IMR-90 (cell line): ENCODE measurements at regions not wholly inside any gene's neighbourhood (a gene's known extent, or its start where the extent isn't known, plus 50 kb on each side); places are given as distances from the start of the nearest gene placed in this dataset.

Source experiments
- ATAC-seq: fragments of 200-7000 bp; cut with Tn5 transposase; 2 replicates; pipeline ENCODE4 v1.9.1; 2020; ENCODE audit warnings: low read depth, mild to moderate bottlenecking, moderate library complexity
- BruUV-seq: library from RNA; stranded (reverse); fragments of 400-500 nt; replicated peaks from 2 replicates; lab custom pipeline; 2021; lab: Mats Ljungman, UMichigan
- CTCF ChIA-PET: fragments of 300-600 bp; formaldehyde crosslinking; extraction: SDS; loops from one replicate; lab custom pipeline; 2021; ENCODE audit warnings: antibody characterized with exemption; lab: Yijun Ruan, JAX
- POLR2A ChIA-PET: fragments of 300-600 bp; sonication (Branson Sonifier 250); formaldehyde crosslinking; loops from one replicate; lab custom pipeline; 2022; ENCODE audit warnings: antibody characterized with exemption; ENCODE audit not compliant: unreplicated experiment; lab: Charles Lee
- DNase-seq: peaks from one replicate; pipeline ENCODE4 v3.0.0; 2013
- H2AFZ ChIP-seq: replicated peaks from 2 replicates; pipeline ENCODE3; 2013; ENCODE audit warnings: low read length, mild to moderate bottlenecking; ENCODE audit not compliant: poor library complexity
- H2AK5ac ChIP-seq: 2 replicates; pipeline ENCODE4 v1.6.1; 2013; ENCODE audit warnings: low read depth, low read length, inconsistent platforms
- H2AK9ac ChIP-seq: replicated peaks from 2 replicates; pipeline ENCODE3; 2013; ENCODE audit warnings: mild to moderate bottlenecking, low read depth, low read length, moderate library complexity; ENCODE audit not compliant: poor library complexity
- H2BK120ac ChIP-seq: 2 replicates; pipeline ENCODE4 v1.6.1; 2013; ENCODE audit warnings: low read depth, low read length, inconsistent platforms
- H2BK15ac ChIP-seq: 3 replicates; pipeline ENCODE4 v1.6.1; 2013; ENCODE audit warnings: low read depth, low read length, inconsistent platforms
- H2BK20ac ChIP-seq: 2 replicates; pipeline ENCODE4 v1.6.1; 2013; ENCODE audit warnings: low read depth, mild to moderate bottlenecking, inconsistent platforms, low read length, moderate library complexity
- H2BK5ac ChIP-seq: 2 replicates; pipeline ENCODE4 v1.6.1; 2013; ENCODE audit warnings: mild to moderate bottlenecking, low read depth, low read length, inconsistent platforms; ENCODE audit not compliant: poor library complexity, severe bottlenecking
- H3K14ac ChIP-seq: replicated peaks from 2 replicates; pipeline ENCODE4 v1.6.1; 2013; ENCODE audit warnings: low read depth, low read length, inconsistent platforms
- H3K18ac ChIP-seq: 2 replicates; pipeline ENCODE4 v1.6.1; 2013; ENCODE audit warnings: low read depth, low read length, control low read depth
- H3K23ac ChIP-seq: 2 replicates; pipeline ENCODE4 v1.6.1; 2013; ENCODE audit warnings: low read depth, low read length, inconsistent platforms
- H3K27ac ChIP-seq: 2 replicates; pipeline ENCODE4 v1.5.1; 2013; ENCODE audit warnings: mild to moderate bottlenecking, control low read depth, low read length; ENCODE audit not compliant: insufficient read depth
- H3K27me3 ChIP-seq: 2 replicates; pipeline ENCODE4 v1.6.1; 2013; ENCODE audit warnings: low read length; ENCODE audit not compliant: control insufficient read depth, insufficient read depth
- H3K36me3 ChIP-seq: 2 replicates; pipeline ENCODE4 v1.6.1; 2013; ENCODE audit warnings: low read length, mixed read lengths; ENCODE audit not compliant: control insufficient read depth, insufficient read depth
- H3K4ac ChIP-seq: 2 replicates; pipeline ENCODE4 v1.6.1; 2013; ENCODE audit warnings: low read depth, low read length, inconsistent platforms
- H3K4me1 ChIP-seq: 2 replicates; pipeline ENCODE4 v1.6.1; 2013; ENCODE audit warnings: low read length, mixed read lengths; ENCODE audit not compliant: control insufficient read depth, insufficient read depth
- H3K4me2 ChIP-seq: 2 replicates; pipeline ENCODE4 v1.6.1; 2013; ENCODE audit warnings: low read depth, mild to moderate bottlenecking, control low read depth, low read length, moderate library complexity
- H3K4me3 ChIP-seq: 2 replicates; pipeline ENCODE4 v1.5.1; 2013; ENCODE audit warnings: low read depth, mild to moderate bottlenecking, control low read depth, low read length, moderate library complexity; ENCODE audit not compliant: insufficient read depth
- H3K56ac ChIP-seq: 2 replicates; pipeline ENCODE4 v1.6.1; 2013; ENCODE audit warnings: low read length, inconsistent platforms; ENCODE audit not compliant: insufficient read depth; ENCODE audit errors: extremely low read depth
- H3K79me1 ChIP-seq, 2 experiments: 2 replicates each; pipeline ENCODE4 v1.6.1; 2013; ENCODE audit warnings: low read length in 2 of 2, inconsistent platforms in 1 of 2, low read depth in 1 of 2
- H3K9ac ChIP-seq: 2 replicates; pipeline ENCODE4 v1.6.1; 2013; ENCODE audit warnings: low read depth, low read length, control low read depth
- H3K9me1 ChIP-seq: 2 replicates; pipeline ENCODE4 v1.6.1; 2013; ENCODE audit warnings: low read length, inconsistent platforms; ENCODE audit not compliant: insufficient read depth
- H3K9me3 ChIP-seq: 2 replicates; pipeline ENCODE4 v1.6.1; 2013; ENCODE audit warnings: low read length; ENCODE audit not compliant: control insufficient read depth, insufficient read depth
- H4K20me1 ChIP-seq: 2 replicates; pipeline ENCODE4 v1.6.1; 2013; ENCODE audit warnings: low read length, inconsistent platforms; ENCODE audit not compliant: insufficient read depth
- H4K5ac ChIP-seq: 2 replicates; pipeline ENCODE4 v1.6.1; 2013; ENCODE audit warnings: mild to moderate bottlenecking, low read depth, low read length, control low read depth
- H4K8ac ChIP-seq, 2 experiments: 2 replicates each; pipeline ENCODE4 v1.6.1; 2013; ENCODE audit warnings: low read depth in 2 of 2, low read length in 2 of 2, control low read depth in 1 of 2, inconsistent platforms in 1 of 2
- H4K91ac ChIP-seq: 2 replicates; pipeline ENCODE4 v1.6.1; 2013; ENCODE audit warnings: low read depth, low read length, inconsistent platforms; ENCODE audit not compliant: insufficient read depth
- BHLHE40 ChIP-seq: fragments of 150-350 bp; IDR thresholded peaks from 2 replicates; pipeline ENCODE4 v1.6.1; 2016; ENCODE audit warnings: mild to moderate bottlenecking, low read depth, low read length
- CEBPB ChIP-seq: IDR thresholded peaks from 2 replicates; pipeline ENCODE4 v1.6.1; 2012; ENCODE audit warnings: low read depth, low read length, improper control_type of control experiment
- FOS ChIP-seq: fragments of 150-350 bp; IDR thresholded peaks from 2 replicates; pipeline ENCODE4 v1.6.1; 2016; ENCODE audit warnings: low read depth, low read length
- RAD21 ChIP-seq: IDR thresholded peaks from 2 replicates; pipeline ENCODE4 v1.6.1; 2012; ENCODE audit warnings: low read length, improper control_type of control experiment
- WGBS, 2 experiments: methylation state at CpG; one replicate each; pipeline versions ENCODE4 v1.1.5 to v1.1.7; 2013; ENCODE audit warnings: missing lambda C conversion rate in 2 of 2; ENCODE audit not compliant: insufficient read length in 1 of 2; ENCODE audit errors: extremely low coverage in 2 of 2; 5-methylcytosine and 5-hydroxymethylcytosine counted together
- dilution Hi-C: fragments of 300-500 bp; cut with HindIII; formaldehyde crosslinking; loops from one replicate; pipeline ENCODE4 v1.14.3; 2018; ENCODE audit warnings: low sequenced_read_pairs; ENCODE audit not compliant: unreplicated experiment
- in situ Hi-C: fragments of 300-500 bp; cut with MboI; formaldehyde crosslinking; loops from 3 replicates; pipeline ENCODE4 v1.14.3; 2019; ENCODE audit warnings: low sequenced_read_pairs, inconsistent platforms, mixed read lengths
- intact Hi-C: fragments of 100-400 bp; cut with micrococcal nuclease; formaldehyde crosslinking; loops from 2 replicates; pipeline ENCODE4 v1.10.0; 2022

GRCh38 chr7:41148521-41148951 lies 554.4 kb downstream of the INHBA start:
- Histone ChIP-seq H3K4ac (peak overlapping the region; percentile 55; the same call in 1 of the 2 replicates), H2AFZ (no peak overlapping the region), H3K56ac (no peak overlapping the region), H3K27ac (no peak overlapping the region), H3K4me2 (peak overlapping the region; percentile 46; the same call in 1 of the 2 replicates), H3K9me1 (peaks cover 2% of the 10 kb centered on the region; the same call in 1 of the 2 replicates), H3K18ac (peak overlapping the region; percentile 42; the same call in 1 of the 2 replicates), H3K27me3 (no peaks in the 10 kb centered on the region), H2AK5ac (no peak overlapping the region), H2BK20ac (peak overlapping the region; percentile 56; the same call in 1 of the 2 replicates), H3K9ac (no peak overlapping the region), H4K8ac (no peak overlapping the region), H3K36me3 (no peaks in the 10 kb centered on the region), H2BK15ac (no peak overlapping the region; the same call in 2 of the 3 replicates), H4K20me1 (no peaks in the 10 kb centered on the region), H3K14ac (0 out of 2 replicates have a peak overlapping the region, but pooled peaks have one; percentile 58), H3K4me1 (peaks cover 8% of the 10 kb centered on the region; the same call in 1 of the 2 replicates), H3K9me3 (no peaks in the 10 kb centered on the region), H3K23ac (no peak overlapping the region), H4K91ac (no peak overlapping the region), H2BK120ac (peak overlapping the region; percentile 44; the same call in 1 of the 2 replicates), H3K4me3 (no peak overlapping the region), H3K79me1 (no peaks in the 10 kb centered on the region), H4K5ac (no peak overlapping the region; the same call in 1 of the 2 replicates), H2AK9ac (no peak overlapping the region), H2BK5ac (no peak overlapping the region)
- no CpG with 5 or more reads among the region's 1 CpG for WGBS, 2 experiments
- POLR2A ChIA-PET: no interaction called here
- CTCF ChIA-PET: no interaction called here
- peak; percentile 61 for ATAC-seq
- in situ Hi-C loops: no loop called here
- TF ChIP-seq CEBPB: peak; percentile 75
- peak; percentile 80 for TF ChIP-seq BHLHE40
- no peak for TF ChIP-seq RAD21
- TF ChIP-seq FOS: peak; percentile 64
- DNase-seq: peak; percentile 91
- intact Hi-C loops: no loop called here
- BruUV-seq: no TSS peak
- dilution Hi-C loops: no loop called here
